ENCODE measurements at regions not wholly inside any gene's neighbourhood (a gene's known extent, or its start where the extent isn't known, plus 50 kb on each side); places are given as distances from the start of the nearest gene placed in this dataset.

DNA sequence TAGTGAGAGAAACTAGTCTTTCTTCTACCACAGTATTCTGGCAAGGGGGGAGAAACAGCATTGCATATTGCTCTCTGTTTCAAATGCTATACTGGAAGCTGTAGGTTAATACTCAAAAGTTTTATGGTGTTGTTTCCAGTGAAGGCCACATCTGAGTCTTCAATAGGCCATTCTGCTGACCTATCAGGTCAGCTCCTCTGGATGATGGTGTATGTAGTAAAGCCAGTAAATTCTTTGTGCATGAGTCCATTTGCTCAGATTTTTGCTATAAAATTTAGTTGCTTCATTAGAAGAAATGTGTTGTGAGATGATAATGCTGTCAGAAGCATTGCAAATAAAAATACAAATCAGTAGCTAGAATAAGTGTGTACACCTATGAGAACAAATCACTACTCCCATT, 64.9 kb upstream of the RBMS3 start:
- TF ChIP-seq GATA2 (IDR thresholded peaks at IDR 0.05; ENCODE audit: low read depth, low read length) (no peak), GATA3 (IDR thresholded peaks at IDR 0.05; ENCODE audit: low read depth, low read length) (no peak)

All from SH-SY5Y (cell line).